NT2/D1 (cell line): ENCODE measurements at regions not wholly inside any gene's neighbourhood (a gene's known extent, or its start where the extent isn't known, plus 50 kb on each side); places are given as distances from the start of the nearest gene placed in this dataset.

ENCODE experiments used
- DNase-seq: peaks from one replicate; pipeline ENCODE4 v3.0.0-alpha.2; 2011; ENCODE audit warnings: low read depth, low spot score
- H3K27me3 ChIP-seq: 2 replicates; pipeline ENCODE4 v1.6.0; 2011; ENCODE audit warnings: mild to moderate bottlenecking; ENCODE audit not compliant: insufficient read length, insufficient read depth
- H3K36me3 ChIP-seq: 2 replicates; pipeline ENCODE4 v1.6.1; 2011; ENCODE audit warnings: mild to moderate bottlenecking, low read length, mixed read lengths; ENCODE audit not compliant: insufficient read depth, insufficient read length
- H3K4me1 ChIP-seq: 2 replicates; pipeline ENCODE4 v1.5.1; 2011; ENCODE audit not compliant: insufficient read depth, insufficient read length
- H3K4me3 ChIP-seq: 2 replicates; pipeline ENCODE4 v1.5.1; 2011; ENCODE audit warnings: low read depth; ENCODE audit not compliant: insufficient read length
- H3K9ac ChIP-seq: 2 replicates; pipeline ENCODE4 v1.6.0; 2011; ENCODE audit warnings: low read depth; ENCODE audit not compliant: insufficient read length
- H3K9me3 ChIP-seq: 2 replicates; pipeline ENCODE4 v1.5.1; 2011; ENCODE audit warnings: mild to moderate bottlenecking, low read length; ENCODE audit not compliant: insufficient read depth
- SUZ12 ChIP-seq: IDR thresholded peaks from 2 replicates; pipeline ENCODE4 v1.6.1; 2011; ENCODE audit not compliant: insufficient read length, insufficient read depth; ENCODE audit errors: extremely low read depth
- YY1 ChIP-seq: IDR thresholded peaks from 2 replicates; pipeline ENCODE4 v1.6.1; 2011; ENCODE audit not compliant: insufficient read length, insufficient read depth
- ZNF274 ChIP-seq: IDR thresholded peaks from 2 replicates; pipeline ENCODE4 v1.6.1; 2011; ENCODE audit warnings: mild to moderate bottlenecking, low read depth, low read length

DNA sequence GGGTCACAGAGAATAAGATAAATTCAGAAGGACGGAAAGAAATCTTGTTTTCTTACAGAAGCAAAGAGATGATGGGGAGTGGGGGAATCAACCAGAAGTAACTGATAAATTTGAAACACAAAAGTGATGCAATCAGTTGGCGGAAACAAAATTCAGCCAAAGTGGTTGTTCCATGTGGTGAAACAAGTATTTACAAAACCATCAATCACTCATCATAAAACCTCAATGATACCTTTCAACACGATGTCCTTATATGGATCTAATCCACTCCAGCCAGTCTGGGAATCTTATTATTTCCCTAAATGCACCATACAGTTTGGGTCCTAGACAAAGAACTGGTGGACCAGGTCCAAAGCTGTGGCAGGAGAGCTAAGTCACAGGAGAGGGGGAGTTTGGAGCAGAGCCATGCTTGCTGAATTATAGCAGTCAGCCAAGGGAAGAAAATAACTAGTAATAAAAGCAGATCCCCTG, 303.8 kb upstream of the LRRC7 start:
- no peak for DNase-seq
- Histone ChIP-seq H3K9ac (no peak overlapping the region), H3K27me3 (no peaks in the 10 kb centered on the region)

DNA sequence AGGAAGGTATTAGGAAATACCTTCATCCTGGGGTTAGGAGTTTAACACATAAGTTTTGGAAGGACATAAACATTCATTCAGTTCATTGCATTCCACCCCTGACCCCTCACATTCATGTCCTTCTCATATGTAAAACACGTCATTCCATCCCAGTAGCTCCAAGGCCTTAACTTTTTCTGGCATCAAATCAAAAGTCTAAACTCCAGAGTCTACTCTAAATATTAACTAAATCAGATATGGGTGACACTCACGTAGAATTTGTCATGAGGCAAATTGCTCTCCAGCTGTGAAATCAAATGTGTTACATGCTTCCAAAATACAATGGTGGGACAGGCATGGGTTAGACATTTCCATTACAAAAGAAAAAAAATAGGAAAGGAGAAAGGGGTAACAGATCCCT, 298.2 kb upstream of the LRRC7 start:
- no peaks in the 10 kb centered on the region for H3K36me3 ChIP-seq
- no peaks in the 10 kb centered on the region for H3K9me3 ChIP-seq
- H3K9ac ChIP-seq: no peak overlapping the region
- no peaks in the 10 kb centered on the region for H3K4me1 ChIP-seq
- no peak overlapping the region for H3K4me3 ChIP-seq
- H3K27me3 ChIP-seq: no peaks in the 10 kb centered on the region
- TF ChIP-seq SUZ12 (no peak), YY1 (no peak), ZNF274 (no peak)
- DNase-seq: peak; percentile 18

More for the DNA sequence above, 303.8 kb upstream of the LRRC7 start:
- H3K4me3 ChIP-seq: no peak overlapping the region
- TF ChIP-seq YY1: no peak
- no peak for TF ChIP-seq ZNF274
- TF ChIP-seq SUZ12: no peak
- H3K36me3 ChIP-seq: no peaks in the 10 kb centered on the region
- H3K9me3 ChIP-seq: no peaks in the 10 kb centered on the region
- no peaks in the 10 kb centered on the region for H3K4me1 ChIP-seq

DNA sequence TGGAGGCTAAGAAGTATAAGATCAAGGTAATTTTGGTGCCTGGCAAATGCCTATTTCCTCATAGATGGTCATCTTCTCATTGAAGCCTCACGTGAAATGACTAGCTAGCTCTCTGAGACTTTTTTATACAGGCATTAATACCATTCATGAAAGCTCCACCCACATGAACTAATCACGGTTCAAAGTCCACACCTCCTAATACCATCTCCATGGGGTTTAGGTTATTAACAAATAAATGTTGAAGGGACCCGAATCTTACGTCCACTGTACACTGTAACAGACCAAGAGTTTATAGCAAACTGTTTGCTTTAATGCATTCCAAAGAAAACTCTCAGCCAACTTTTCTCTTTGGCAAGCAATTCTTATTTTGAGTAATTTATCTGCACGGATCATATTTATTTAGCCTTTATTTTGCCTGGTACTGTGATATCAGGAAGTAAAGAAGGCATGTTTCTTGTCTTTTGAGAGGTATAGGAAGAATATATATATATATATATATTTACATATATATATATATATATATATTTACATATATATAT, 296.1 kb upstream of the LRRC7 start:
- TF ChIP-seq SUZ12 (no peak), YY1 (no peak)
- Histone ChIP-seq H3K36me3 (no peaks in the 10 kb centered on the region), H3K9me3 (no peaks in the 10 kb centered on the region)

DNA sequence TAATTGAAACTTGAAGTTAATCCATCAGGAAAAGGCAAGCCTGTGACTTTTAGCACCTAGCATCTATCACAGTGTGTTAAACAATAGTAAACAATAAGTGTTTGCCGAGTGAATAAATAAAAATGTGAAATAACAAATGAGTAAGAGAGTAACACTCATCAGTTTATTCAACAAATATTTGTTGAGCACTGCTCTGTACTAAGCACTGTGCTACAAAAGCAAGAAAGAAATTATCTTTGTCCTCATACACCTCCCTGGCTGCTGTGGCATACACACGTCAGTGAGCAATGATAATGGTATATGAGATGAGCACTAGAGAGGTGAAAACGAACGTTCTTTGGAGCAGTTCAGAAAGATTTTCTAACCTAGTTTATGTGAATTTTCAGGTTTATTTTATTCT, 295.0 kb upstream of the LRRC7 start:
- H3K4me3 ChIP-seq: no peak overlapping the region
- TF ChIP-seq SUZ12: no peak
- no peak for TF ChIP-seq ZNF274
- TF ChIP-seq YY1: no peak
- no peaks in the 10 kb centered on the region for H3K36me3 ChIP-seq
- no peaks in the 10 kb centered on the region for H3K4me1 ChIP-seq
- H3K9me3 ChIP-seq: no peaks in the 10 kb centered on the region
- H3K27me3 ChIP-seq: no peaks in the 10 kb centered on the region
- no peak overlapping the region for H3K9ac ChIP-seq
- DNase-seq: no peak

More for the DNA sequence above, 296.1 kb upstream of the LRRC7 start:
- DNase-seq: no peak
- Histone ChIP-seq H3K4me3 (no peak overlapping the region), H3K9ac (no peak overlapping the region), H3K4me1 (no peaks in the 10 kb centered on the region), H3K27me3 (no peaks in the 10 kb centered on the region)

DNA sequence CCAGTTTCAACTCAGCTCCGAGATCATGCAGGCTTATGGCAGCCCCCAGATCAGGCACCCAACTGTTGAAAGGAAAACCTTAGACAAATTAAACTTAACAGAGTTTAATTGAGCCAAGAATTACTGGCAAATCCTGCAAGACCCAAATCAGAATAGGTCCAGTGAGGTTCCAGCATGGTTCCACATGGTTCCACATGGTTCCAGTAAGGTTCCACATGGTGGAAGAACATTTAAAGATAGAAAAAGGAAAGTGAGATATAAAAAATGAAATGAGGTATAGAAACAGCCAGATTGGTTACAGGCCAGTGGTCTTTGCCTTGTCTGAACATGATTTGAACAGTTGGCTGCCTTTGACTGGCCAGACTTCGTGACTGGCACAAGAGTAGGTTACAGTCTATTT, 288.8 kb upstream of the LRRC7 start:
- Histone ChIP-seq H3K9ac (no peak overlapping the region), H3K36me3 (no peaks in the 10 kb centered on the region), H3K4me3 (no peak overlapping the region), H3K9me3 (no peaks in the 10 kb centered on the region), H3K4me1 (no peaks in the 10 kb centered on the region), H3K27me3 (no peaks in the 10 kb centered on the region)
- DNase-seq: no peak
- no peak for TF ChIP-seq YY1
- no peak for TF ChIP-seq SUZ12

DNA sequence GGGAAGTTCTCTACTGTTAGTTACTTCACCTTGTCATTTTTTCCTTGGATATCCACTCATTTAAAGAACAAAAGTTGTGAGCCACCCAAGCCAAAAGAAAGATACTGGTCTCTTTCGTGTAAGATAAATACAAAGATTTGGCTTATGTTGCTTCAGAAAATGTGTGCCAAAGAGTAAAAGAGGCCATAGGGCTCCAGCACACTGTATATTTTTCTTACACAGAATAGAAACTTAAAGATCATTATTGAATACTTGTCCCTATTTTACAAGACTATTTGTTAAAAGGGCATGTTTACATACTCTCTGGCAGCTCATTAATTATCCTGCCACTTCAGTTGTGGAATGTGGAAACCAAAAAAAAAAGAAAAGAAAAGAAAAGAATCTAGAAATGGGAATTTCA, 284.2 kb upstream of the LRRC7 start:
- Histone ChIP-seq H3K4me3 (no peak overlapping the region), H3K9ac (no peak overlapping the region), H3K36me3 (no peaks in the 10 kb centered on the region), H3K9me3 (no peaks in the 10 kb centered on the region), H3K4me1 (no peaks in the 10 kb centered on the region), H3K27me3 (no peaks in the 10 kb centered on the region)
- no peak for DNase-seq
- no peak for TF ChIP-seq YY1
- no peak for TF ChIP-seq ZNF274
- TF ChIP-seq SUZ12: no peak

DNA sequence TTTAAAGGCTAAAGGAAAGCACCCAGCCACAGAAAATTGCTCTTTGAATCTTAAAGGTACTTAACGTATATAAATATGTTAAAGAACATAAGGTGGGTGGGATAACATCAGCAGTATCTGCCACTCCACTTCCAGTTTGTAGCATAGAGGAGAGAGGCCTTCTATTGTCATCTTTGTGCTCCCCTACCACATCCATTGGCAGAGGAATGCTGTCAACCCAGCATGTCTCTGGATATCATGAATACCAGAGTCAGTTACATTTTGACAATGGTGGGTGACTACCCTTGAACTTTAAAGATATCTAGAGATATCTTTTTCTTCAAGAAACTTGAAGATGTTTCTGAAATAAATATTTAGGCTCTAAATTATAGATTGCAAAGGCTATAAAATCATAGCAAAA, 283.2 kb upstream of the LRRC7 start:
- Histone ChIP-seq H3K4me3 (no peak overlapping the region), H3K9me3 (no peaks in the 10 kb centered on the region), H3K4me1 (no peaks in the 10 kb centered on the region), H3K9ac (no peak overlapping the region), H3K27me3 (no peaks in the 10 kb centered on the region), H3K36me3 (no peaks in the 10 kb centered on the region)
- no peak for TF ChIP-seq YY1
- no peak for TF ChIP-seq ZNF274
- no peak for TF ChIP-seq SUZ12
- peak; percentile 27 for DNase-seq

DNA sequence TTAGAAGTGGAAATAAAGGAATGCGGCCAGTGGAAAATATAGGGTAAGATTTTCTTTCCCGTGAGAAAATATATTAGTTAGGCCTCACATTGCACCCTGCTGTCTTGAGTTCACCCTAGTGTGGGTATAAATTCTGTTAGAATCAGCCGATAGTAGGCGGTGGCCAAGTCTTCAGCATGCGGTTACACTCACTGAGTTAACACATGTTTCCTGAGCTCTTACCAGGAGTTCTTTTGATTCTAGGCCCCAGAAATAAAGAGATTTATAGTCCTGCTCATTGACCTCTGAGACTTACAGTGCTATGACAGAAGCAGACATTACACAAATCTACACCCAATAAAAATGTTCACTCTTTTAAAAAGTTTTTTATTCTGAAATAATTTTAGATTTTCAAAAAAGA, 279.3 kb upstream of the LRRC7 start:
- Histone ChIP-seq H3K9ac (no peak overlapping the region), H3K9me3 (no peaks in the 10 kb centered on the region), H3K4me3 (no peak overlapping the region), H3K4me1 (no peaks in the 10 kb centered on the region), H3K27me3 (no peaks in the 10 kb centered on the region), H3K36me3 (no peaks in the 10 kb centered on the region)
- TF ChIP-seq ZNF274 (no peak), YY1 (no peak)
- no peak for DNase-seq
